ENCODE measurements at regions not wholly inside any gene's neighbourhood (a gene's known extent, or its start where the extent isn't known, plus 50 kb on each side); places are given as distances from the start of the nearest gene placed in this dataset.

- no peak for TF ChIP-seq CTCF (conservative IDR thresholded peaks at IDR 0.05; ENCODE audit: low read depth in 2 of 2)
- TF ChIP-seq POLR2AphosphoS5 (IDR thresholded peaks at IDR 0.05; ENCODE audit: low read depth): no peak
- no peak for TF ChIP-seq EZH2phosphoT487 (IDR thresholded peaks at IDR 0.05; ENCODE audit: unreplicated experiment)
- no peak for TF ChIP-seq NANOG (IDR thresholded peaks at IDR 0.05; ENCODE audit: borderline replicate concordance)
- TF ChIP-seq EZH2 (IDR thresholded peaks at IDR 0.05; ENCODE audit: low read depth, unreplicated experiment): no peak
These were observed 975.1 kb downstream of the AACS start for GRCh38 chr12:126040307-126040706.
